ENCODE measurements at regions not wholly inside any gene's neighbourhood (a gene's known extent, or its start where the extent isn't known, plus 50 kb on each side); places are given as distances from the start of the nearest gene placed in this dataset.

GRCh38 chr10:20634839-20635238, 262.3 kb downstream of the NEBL start:
- Histone ChIP-seq H3K27me3 (ENCODE audit: control insufficient read depth, insufficient read depth, low read length) (no peaks in the 10 kb centered on the region), H3K36me3 (replicated peaks; ENCODE audit: control insufficient read depth, insufficient read depth, low read length) (no peaks in the 10 kb centered on the region), H3K4me3 (ENCODE audit: insufficient read depth, low read depth, low read length) (no peak overlapping the region)
- no peak for DNase-seq

- Histone ChIP-seq H3K27me3 (ENCODE audit: control insufficient read depth, insufficient read depth, low read length) (no peaks in the 10 kb centered on the region), H3K36me3 (replicated peaks; ENCODE audit: control insufficient read depth, insufficient read depth, low read length) (no peaks in the 10 kb centered on the region), H3K4me3 (ENCODE audit: insufficient read depth, low read depth, low read length) (no peak overlapping the region)
- DNase-seq, result no peak
Measured at GRCh38 chr10:20633714-20634113, 263.4 kb downstream of the NEBL start.

- no peak for DNase-seq
- no peaks in the 10 kb centered on the region for H3K36me3 ChIP-seq (replicated peaks; ENCODE audit: control insufficient read depth, insufficient read depth, low read length)
- no peak overlapping the region for H3K4me3 ChIP-seq (ENCODE audit: insufficient read depth, low read depth, low read length)
- H3K27me3 ChIP-seq (ENCODE audit: control insufficient read depth, insufficient read depth, low read length), result no peaks in the 10 kb centered on the region
Measured at GRCh38 chr10:20632696-20633095, 264.4 kb downstream of the NEBL start.

GRCh38 chr10:20631229-20631628, 265.9 kb downstream of the NEBL start:
- no peak overlapping the region for H3K4me3 ChIP-seq (ENCODE audit: insufficient read depth, low read depth, low read length)
- no peak for DNase-seq
- H3K36me3 ChIP-seq (replicated peaks; ENCODE audit: control insufficient read depth, insufficient read depth, low read length), result no peaks in the 10 kb centered on the region
- H3K27me3 ChIP-seq (ENCODE audit: control insufficient read depth, insufficient read depth, low read length), result no peaks in the 10 kb centered on the region

- Histone ChIP-seq H3K36me3 (replicated peaks; ENCODE audit: control insufficient read depth, insufficient read depth, low read length) (no peaks in the 10 kb centered on the region), H3K27me3 (ENCODE audit: control insufficient read depth, insufficient read depth, low read length) (no peaks in the 10 kb centered on the region), H3K4me3 (ENCODE audit: insufficient read depth, low read depth, low read length) (no peak overlapping the region)
- DNase-seq, result no peak
Measured at GRCh38 chr10:20630092-20630643, 266.9 kb downstream of the NEBL start.

GRCh38 chr10:20627946-20628507, 269.1 kb downstream of the NEBL start:
- no peaks in the 10 kb centered on the region for H3K27me3 ChIP-seq (ENCODE audit: control insufficient read depth, insufficient read depth, low read length)

GRCh38 chr10:20627087-20627486, 270.0 kb downstream of the NEBL start:
- DNase-seq, result no peak
- H3K36me3 ChIP-seq (replicated peaks; ENCODE audit: control insufficient read depth, insufficient read depth, low read length), result no peaks in the 10 kb centered on the region
- no peaks in the 10 kb centered on the region for H3K27me3 ChIP-seq (ENCODE audit: control insufficient read depth, insufficient read depth, low read length)
- no peak overlapping the region for H3K4me3 ChIP-seq (ENCODE audit: insufficient read depth, low read depth, low read length)

More at GRCh38 chr10:20627946-20628507, 269.1 kb downstream of the NEBL start:
- H3K36me3 ChIP-seq (replicated peaks; ENCODE audit: control insufficient read depth, insufficient read depth, low read length), result no peaks in the 10 kb centered on the region
- no peak overlapping the region for H3K4me3 ChIP-seq (ENCODE audit: insufficient read depth, low read depth, low read length)
- DNase-seq, result no peak

GRCh38 chr10:20625868-20626267, 271.2 kb downstream of the NEBL start:
- Histone ChIP-seq H3K36me3 (replicated peaks; ENCODE audit: control insufficient read depth, insufficient read depth, low read length) (no peaks in the 10 kb centered on the region), H3K27me3 (ENCODE audit: control insufficient read depth, insufficient read depth, low read length) (no peaks in the 10 kb centered on the region), H3K4me3 (ENCODE audit: insufficient read depth, low read depth, low read length) (no peak overlapping the region)
- DNase-seq, result no peak

GRCh38 chr10:20624642-20625041, 272.5 kb downstream of the NEBL start:
- Histone ChIP-seq H3K27me3 (ENCODE audit: control insufficient read depth, insufficient read depth, low read length) (no peaks in the 10 kb centered on the region), H3K36me3 (replicated peaks; ENCODE audit: control insufficient read depth, insufficient read depth, low read length) (no peaks in the 10 kb centered on the region), H3K4me3 (ENCODE audit: insufficient read depth, low read depth, low read length) (no peak overlapping the region)
- no peak for DNase-seq

GRCh38 chr10:20623546-20623945, 273.6 kb downstream of the NEBL start:
- no peak for DNase-seq
- Histone ChIP-seq H3K4me3 (ENCODE audit: insufficient read depth, low read depth, low read length) (no peak overlapping the region), H3K36me3 (replicated peaks; ENCODE audit: control insufficient read depth, insufficient read depth, low read length) (no peaks in the 10 kb centered on the region)

GRCh38 chr10:20622531-20623211, 274.4 kb downstream of the NEBL start:
- no peak overlapping the region for H3K4me3 ChIP-seq (ENCODE audit: insufficient read depth, low read depth, low read length)
- no peaks in the 10 kb centered on the region for H3K27me3 ChIP-seq (ENCODE audit: control insufficient read depth, insufficient read depth, low read length)
- H3K36me3 ChIP-seq (replicated peaks; ENCODE audit: control insufficient read depth, insufficient read depth, low read length), result no peaks in the 10 kb centered on the region
- no peak for DNase-seq

More at GRCh38 chr10:20623546-20623945, 273.6 kb downstream of the NEBL start:
- H3K27me3 ChIP-seq (ENCODE audit: control insufficient read depth, insufficient read depth, low read length), result no peaks in the 10 kb centered on the region

- H3K4me3 ChIP-seq (ENCODE audit: insufficient read depth, low read depth, low read length), result no peak overlapping the region
- DNase-seq, result no peak
- no peaks in the 10 kb centered on the region for H3K36me3 ChIP-seq (replicated peaks; ENCODE audit: control insufficient read depth, insufficient read depth, low read length)
- H3K27me3 ChIP-seq (ENCODE audit: control insufficient read depth, insufficient read depth, low read length), result no peaks in the 10 kb centered on the region
Measured at GRCh38 chr10:20620981-20621380, 276.1 kb downstream of the NEBL start.

- DNase-seq, result no peak
- Histone ChIP-seq H3K4me3 (ENCODE audit: insufficient read depth, low read depth, low read length) (no peak overlapping the region), H3K27me3 (ENCODE audit: control insufficient read depth, insufficient read depth, low read length) (no peaks in the 10 kb centered on the region), H3K36me3 (replicated peaks; ENCODE audit: control insufficient read depth, insufficient read depth, low read length) (no peaks in the 10 kb centered on the region)
Measured at GRCh38 chr10:20618011-20618547, 279.0 kb downstream of the NEBL start.

GRCh38 chr10:20616918-20617810, 279.9 kb downstream of the NEBL start:
- Histone ChIP-seq H3K36me3 (replicated peaks; ENCODE audit: control insufficient read depth, insufficient read depth, low read length) (no peaks in the 10 kb centered on the region), H3K27me3 (ENCODE audit: control insufficient read depth, insufficient read depth, low read length) (no peaks in the 10 kb centered on the region), H3K4me3 (ENCODE audit: insufficient read depth, low read depth, low read length) (no peak overlapping the region)
- DNase-seq, result no peak

All from H7 (cell line).